K562 (cell line): ENCODE measurements at regions not wholly inside any gene's neighbourhood (a gene's known extent, or its start where the extent isn't known, plus 50 kb on each side); places are given as distances from the start of the nearest gene placed in this dataset.

Experiments
- ATAC-seq: fragments of 200-7000 bp; cut with Tn5 transposase; 3 replicates; pipeline ENCODE4 v1.9.1; 2020; ENCODE audit warnings: moderate library complexity
- BruUV-seq: library from RNA; stranded (reverse); fragments of 400-500 nt; replicated peaks from 2 replicates; lab custom pipeline; 2021; lab: Mats Ljungman, UMichigan
- CTCF ChIA-PET: fragments of 300-600 bp; formaldehyde crosslinking; extraction: SDS; loops from one replicate; lab custom pipeline; 2021; ENCODE audit warnings: low intra/inter-chr PET ratio; lab: Yijun Ruan, JAX
- POLR2A ChIA-PET: fragments of 300-600, 350-650 bp; sonication (Branson Sonifier 250); formaldehyde crosslinking; extraction: SDS; loops from one replicate; lab custom pipeline; 2021; ENCODE audit warnings: antibody characterized with exemption, inconsistent platforms; lab: Yijun Ruan, JAX
- DNase-seq, 4 experiments: peaks; one replicate each; pipeline versions ENCODE4 v3.0.0 to v3.0.0-alpha.2; 2011 to 2018; ENCODE audit warnings: low spot score in 3 of 4, mixed read lengths in 3 of 4; ENCODE audit errors: extremely low read depth in 1 of 4
- FAIRE-seq: peaks from 2 replicates; lab custom pipeline; 2011; peaks lifted over from hg19 to GRCh38; lab: Jason Lieb, UNC
- H2AFZ ChIP-seq: 2 replicates; pipeline ENCODE4 v1.6.0; 2011; ENCODE audit warnings: low read depth, low read length, control low read depth, inconsistent platforms
- H3K27ac ChIP-seq: fragments of 200-600 bp; 3 replicates; pipeline ENCODE4 v1.8.0; 2011; ENCODE audit warnings: low read depth, mild to moderate bottlenecking, control low read depth, inconsistent platforms, low read length, moderate library complexity, mixed read lengths; ENCODE audit errors: extremely low read depth
- H3K27me3 ChIP-seq, 2 experiments: fragments of 300-600 bp in 1 of 2; 2 replicates in 1 of 2; 3 replicates in 1 of 2; pipeline versions ENCODE4 v1.6.0 to v1.8.0; 2011; ENCODE audit warnings: inconsistent platforms in 2 of 2, low read length in 2 of 2, mild to moderate bottlenecking in 1 of 2, mixed read lengths in 1 of 2, moderate library complexity in 1 of 2; ENCODE audit not compliant: control insufficient read depth in 2 of 2, insufficient read depth in 2 of 2
- H3K36me3 ChIP-seq: fragments of 300-600 bp; 3 replicates; pipeline ENCODE4 v1.8.0; 2011; ENCODE audit warnings: mild to moderate bottlenecking, low read length, inconsistent platforms; ENCODE audit not compliant: control insufficient read depth, insufficient read depth
- H3K4me1 ChIP-seq, 2 experiments: fragments of 200-600 bp in 1 of 2; replicated peaks in 1 of 2; 2 replicates in 1 of 2; 3 replicates in 1 of 2; pipeline versions ENCODE4 v1.5.1 to v1.8.0; 2011; ENCODE audit warnings: inconsistent platforms in 2 of 2, low read length in 2 of 2, mild to moderate bottlenecking in 1 of 2, mixed read lengths in 1 of 2, moderate library complexity in 1 of 2; ENCODE audit not compliant: control insufficient read depth in 2 of 2, insufficient read depth in 2 of 2
- H3K4me2 ChIP-seq: 2 replicates; pipeline ENCODE4 v1.6.1; 2011; ENCODE audit warnings: low read length, control low read depth, inconsistent platforms, mixed read lengths; ENCODE audit not compliant: insufficient read depth
- H3K4me3 ChIP-seq: fragments of 200-600 bp; sonication (generic), shearing (Covaris generic); 2 replicates; pipeline ENCODE4 v1.5.1; 2016; ENCODE audit warnings: control low read depth, inconsistent platforms
- H3K79me2 ChIP-seq: fragments of 200-600 bp; 3 replicates; pipeline ENCODE4 v1.8.0; 2011; ENCODE audit warnings: low read length, inconsistent platforms; ENCODE audit not compliant: control insufficient read depth, insufficient read depth
- H3K9ac ChIP-seq, 2 experiments: 2 replicates each; pipeline versions ENCODE4 v1.6.0 to v1.6.1; 2011; ENCODE audit warnings: low read depth in 2 of 2, low read length in 2 of 2, control low read depth in 1 of 2, inconsistent platforms in 1 of 2, mild to moderate bottlenecking in 1 of 2, mixed read lengths in 1 of 2; ENCODE audit not compliant: insufficient read depth in 1 of 2
- H3K9me1 ChIP-seq: one replicate; pipeline ENCODE4 v1.6.0; 2011; ENCODE audit warnings: inconsistent platforms, mild to moderate bottlenecking, low read length, moderate library complexity; ENCODE audit not compliant: control insufficient read depth, insufficient read depth
- H3K9me3 ChIP-seq: replicated peaks from 2 replicates; pipeline ENCODE4 v1.5.1; 2011; ENCODE audit warnings: low read depth, low read length, inconsistent platforms; ENCODE audit not compliant: control insufficient read depth, insufficient read depth
- H4K20me1 ChIP-seq: replicated peaks from 2 replicates; pipeline ENCODE4 v1.6.1; 2011; ENCODE audit warnings: low read length, inconsistent platforms, mixed read lengths; ENCODE audit not compliant: control insufficient read depth, insufficient read depth
- AFF4 ChIP-seq: sonication (generic); formaldehyde crosslinking; IDR thresholded peaks from 2 replicates; pipeline ENCODE4 v1.8.0; 2023; ENCODE audit warnings: mild to moderate bottlenecking, missing genetic modification reagents
- BCL6 ChIP-seq: fragments of 250-450 bp; sonication (Bioruptor Pico); IDR thresholded peaks from 2 replicates; pipeline ENCODE4 v1.4.0; 2020
- E2F1 ChIP-seq: sonication (generic); formaldehyde crosslinking; IDR thresholded peaks from 2 replicates; pipeline ENCODE4 v1.8.1; 2023; ENCODE audit warnings: mild to moderate bottlenecking, missing genetic modification reagents, moderate library complexity
- GTF2E2 ChIP-seq: fragments of 200-800 bp; sonication (Bioruptor generic); IDR thresholded peaks from 2 replicates; pipeline ENCODE4 v1.6.1; 2016; ENCODE audit warnings: missing genetic modification characterization, missing compliant biosample characterization
- HMGXB4 ChIP-seq: sonication (generic); formaldehyde crosslinking; IDR thresholded peaks from 2 replicates; pipeline ENCODE4 v1.8.1; 2023; ENCODE audit warnings: mild to moderate bottlenecking, missing genetic modification reagents
- MXD1 ChIP-seq: fragments of 250-450 bp; sonication (Bioruptor Pico); IDR thresholded peaks from 2 replicates; pipeline ENCODE4 v1.8.0; 2021; ENCODE audit warnings: borderline replicate concordance, mild to moderate bottlenecking, moderate library complexity; ENCODE audit not compliant: poor library complexity, severe bottlenecking
- PHB ChIP-seq: fragments of 250-450 bp; sonication (Bioruptor Pico); IDR thresholded peaks from 2 replicates; pipeline ENCODE4 v1.5.0; 2021
- PTBP1 ChIP-seq: fragments of 200-400 bp; formaldehyde crosslinking; IDR thresholded peaks from 2 replicates; pipeline ENCODE4 v1.6.1; 2017; ENCODE audit warnings: low read depth, low read length
- ZBED1 ChIP-seq: IDR thresholded peaks from 2 replicates; pipeline ENCODE4 v1.6.1; 2014
- ZNF551 ChIP-seq: fragments of 250-450 bp; sonication (Bioruptor Pico); IDR thresholded peaks from 2 replicates; pipeline ENCODE4 v1.5.0; 2021; ENCODE audit warnings: mild to moderate bottlenecking, moderate library complexity
- ZNF583 ChIP-seq: fragments of 250-450 bp; sonication (Bioruptor Pico); IDR thresholded peaks from 2 replicates; pipeline ENCODE4 v1.4.0; 2020
- ZNF696 ChIP-seq: fragments of 250-450 bp; sonication (Bioruptor Pico); conservative IDR thresholded peaks from 2 replicates; pipeline ENCODE4 v1.4.0; 2020; ENCODE audit warnings: mild to moderate bottlenecking, moderate library complexity
- WGBS: fragments of 100-300 bp; shearing (Covaris generic); methylation state at CpG from one replicate; pipeline ENCODE4 v1.1.6; 2016; ENCODE audit warnings: low coverage, mixed read lengths; ENCODE audit not compliant: insufficient coverage; ENCODE audit errors: missing lambda C conversion rate; 5-methylcytosine and 5-hydroxymethylcytosine counted together
- in situ Hi-C: fragments of 300-500 bp; cut with MboI; formaldehyde crosslinking; loops from 4 replicates; pipeline ENCODE4 v1.15.0; 2018; ENCODE audit warnings: inconsistent platforms, mixed read lengths
- intact Hi-C: fragments of 100-400 bp; cut with micrococcal nuclease; formaldehyde crosslinking; loops from 2 replicates; pipeline ENCODE4 v1.14.2; 2022

GRCh38 chr22:47402876-47403525, 640.6 kb downstream of the TBC1D22A start (continued):
- TF ChIP-seq PHB (CRISPR knock-in tag), result no peak
- no peak for TF ChIP-seq AFF4 (CRISPR knock-in tag)
- no peak for TF ChIP-seq ZBED1
- TF ChIP-seq ZNF696, result no peak

GRCh38 chr22:47401976-47402770, 639.7 kb downstream of the TBC1D22A start:
- no peak for FAIRE-seq
- intact Hi-C loops, result no loop called here

More at GRCh38 chr22:47401976-47402770, 639.7 kb downstream of the TBC1D22A start:
- peaks cover 4 to 65% of the 10 kb centered on the region in 2 experiments; a peak in 4 of 5 replicates for H3K27me3 ChIP-seq
- H3K9me3 ChIP-seq, result no peaks in the 10 kb centered on the region
- H4K20me1 ChIP-seq, result no peaks in the 10 kb centered on the region
- H2AFZ ChIP-seq, result no peak overlapping the region
- in situ Hi-C loops, result no loop called here
- no peaks in the 10 kb centered on the region for H3K79me2 ChIP-seq
- no peak overlapping the region for H3K4me3 ChIP-seq
- no peaks in the 10 kb centered on the region for H3K4me1 ChIP-seq
- BruUV-seq, result no TSS peak
- H3K4me2 ChIP-seq, result no peak overlapping the region
- no peak overlapping the region for H3K27ac ChIP-seq
- ATAC-seq (no peak), DNase-seq (no peak)
- no peaks in the 10 kb centered on the region for H3K36me3 ChIP-seq
- no peaks in the 10 kb centered on the region for H3K9me1 ChIP-seq
- ChIA-PET POLR2A (no interaction called here), CTCF (interaction anchor here (0.5 kb wide), 1 partner anchor 1090 kb away, joined by 3 read pairs; no protein-coding TSS in a partner anchor)
- WGBS, result 0% methylated on average over 22 of the region's 29 CpGs
- TF ChIP-seq GTF2E2 (tag) (no peak), MXD1 (no peak), BCL6 (no peak), ZNF551 (CRISPR knock-in tag) (no peak), PTBP1 (no peak), E2F1 (no peak), HMGXB4 (CRISPR knock-in tag) (no peak), ZNF583 (CRISPR knock-in tag) (no peak)
- H3K9ac ChIP-seq, result no peak overlapping the region
